PFSK-1 (cell line): ENCODE measurements at regions not wholly inside any gene's neighbourhood (a gene's known extent, or its start where the extent isn't known, plus 50 kb on each side); places are given as distances from the start of the nearest gene placed in this dataset.

Experiments
- FOXP2 ChIP-seq: optimal IDR thresholded peaks from 2 replicates; pipeline ENCODE3; 2011; ENCODE audit warnings: borderline replicate concordance, control low read depth, inconsistent platforms; ENCODE audit not compliant: insufficient read depth; ENCODE audit errors: extremely low read length, extremely low read depth
- POLR2AphosphoS5 ChIP-seq: IDR thresholded peaks from 2 replicates; pipeline ENCODE4 v1.6.1; 2012; ENCODE audit warnings: low read depth, mild to moderate bottlenecking, control low read depth, low read length, moderate library complexity
- REST ChIP-seq, 2 experiments: IDR thresholded peaks; 2 replicates each; pipeline versions ENCODE4 v1.6.1 to v1.8.0; 2011 to 2012; ENCODE audit warnings: low read depth in 2 of 2, low read length in 2 of 2, control low read depth in 1 of 2, inconsistent platforms in 1 of 2, mild to moderate bottlenecking in 1 of 2, moderate library complexity in 1 of 2; ENCODE audit not compliant: insufficient read depth in 1 of 2
- SIN3A ChIP-seq: IDR thresholded peaks from 2 replicates; pipeline ENCODE4 v1.6.1; 2012; ENCODE audit warnings: mild to moderate bottlenecking, low read length, moderate library complexity, borderline replicate concordance; ENCODE audit not compliant: insufficient read depth
- TAF1 ChIP-seq: IDR thresholded peaks from 2 replicates; pipeline ENCODE4 v1.6.1; 2012; ENCODE audit warnings: low read length, control low read depth, borderline replicate concordance; ENCODE audit not compliant: insufficient read depth

- TF ChIP-seq TAF1, result no peak
- no peak for TF ChIP-seq POLR2AphosphoS5
- no peak for TF ChIP-seq FOXP2
- TF ChIP-seq REST (IDR thresholded peaks at IDR 0.05; ENCODE audit: insufficient read depth in 1 of 2, low read depth in 2 of 2, low read length in 2 of 2), result no peak
- TF ChIP-seq SIN3A, result no peak
Observed at GRCh38 chrX:40496728-40497127, 84.0 kb upstream of the ATP6AP2 start.

GRCh38 chrX:40495659-40496058, 85.1 kb upstream of the ATP6AP2 start:
- no peak for TF ChIP-seq SIN3A
- no peak for TF ChIP-seq TAF1
- no peak for TF ChIP-seq FOXP2
- no peak for TF ChIP-seq POLR2AphosphoS5
- TF ChIP-seq REST (IDR thresholded peaks at IDR 0.05; ENCODE audit: insufficient read depth in 1 of 2, low read depth in 2 of 2, low read length in 2 of 2), result no peak

GRCh38 chrX:40494005-40494404, 86.8 kb upstream of the ATP6AP2 start:
- no peak for TF ChIP-seq FOXP2
- no peak for TF ChIP-seq SIN3A
- no peak for TF ChIP-seq POLR2AphosphoS5
- no peak for TF ChIP-seq TAF1
- no peak for TF ChIP-seq REST (IDR thresholded peaks at IDR 0.05; ENCODE audit: insufficient read depth in 1 of 2, low read depth in 2 of 2, low read length in 2 of 2)

- TF ChIP-seq FOXP2 (no peak), TAF1 (no peak), SIN3A (no peak), REST (IDR thresholded peaks at IDR 0.05; ENCODE audit: insufficient read depth in 1 of 2, low read depth in 2 of 2, low read length in 2 of 2) (no peak), POLR2AphosphoS5 (no peak)
Observed at GRCh38 chrX:40488296-40488695, 92.5 kb upstream of the ATP6AP2 start.

- TF ChIP-seq FOXP2 (no peak), TAF1 (no peak), REST (IDR thresholded peaks at IDR 0.05; ENCODE audit: insufficient read depth in 1 of 2, low read depth in 2 of 2, low read length in 2 of 2) (no peak), POLR2AphosphoS5 (no peak), SIN3A (no peak)
Observed at GRCh38 chrX:40485973-40486372, 94.8 kb upstream of the ATP6AP2 start.
